ENCODE measurements at regions not wholly inside any gene's neighbourhood (a gene's known extent, or its start where the extent isn't known, plus 50 kb on each side); places are given as distances from the start of the nearest gene placed in this dataset.

- no peak for TF ChIP-seq CTCF (conservative IDR thresholded peaks at IDR 0.05; ENCODE audit: low read depth)
- CTCF ChIA-PET, result no interaction called here
- DNase-seq (ENCODE audit: low spot score), result peak; percentile 32
- POLR2A ChIA-PET (ENCODE audit: low non-redundant PET), result no interaction called here
- H3K27ac ChIP-seq, result no peak overlapping the region
These were observed 124.0 kb upstream of the MAFB start for GRCh38 chr20:40813029-40813431.

- no peak for TF ChIP-seq CTCF (conservative IDR thresholded peaks at IDR 0.05; ENCODE audit: low read depth)
- no peak for DNase-seq (ENCODE audit: low spot score)
- ChIA-PET POLR2A (ENCODE audit: low non-redundant PET) (no interaction called here), CTCF (no interaction called here)
- no peak overlapping the region for H3K27ac ChIP-seq
These were observed 124.9 kb upstream of the MAFB start for GRCh38 chr20:40813708-40814630.

- ChIA-PET POLR2A (ENCODE audit: low non-redundant PET) (no interaction called here), CTCF (no interaction called here)
- no peak for DNase-seq (ENCODE audit: low spot score)
- H3K27ac ChIP-seq, result no peak overlapping the region
- TF ChIP-seq CTCF (conservative IDR thresholded peaks at IDR 0.05; ENCODE audit: low read depth), result no peak
These were observed 125.6 kb upstream of the MAFB start for GRCh38 chr20:40814631-40814960.

DNA sequence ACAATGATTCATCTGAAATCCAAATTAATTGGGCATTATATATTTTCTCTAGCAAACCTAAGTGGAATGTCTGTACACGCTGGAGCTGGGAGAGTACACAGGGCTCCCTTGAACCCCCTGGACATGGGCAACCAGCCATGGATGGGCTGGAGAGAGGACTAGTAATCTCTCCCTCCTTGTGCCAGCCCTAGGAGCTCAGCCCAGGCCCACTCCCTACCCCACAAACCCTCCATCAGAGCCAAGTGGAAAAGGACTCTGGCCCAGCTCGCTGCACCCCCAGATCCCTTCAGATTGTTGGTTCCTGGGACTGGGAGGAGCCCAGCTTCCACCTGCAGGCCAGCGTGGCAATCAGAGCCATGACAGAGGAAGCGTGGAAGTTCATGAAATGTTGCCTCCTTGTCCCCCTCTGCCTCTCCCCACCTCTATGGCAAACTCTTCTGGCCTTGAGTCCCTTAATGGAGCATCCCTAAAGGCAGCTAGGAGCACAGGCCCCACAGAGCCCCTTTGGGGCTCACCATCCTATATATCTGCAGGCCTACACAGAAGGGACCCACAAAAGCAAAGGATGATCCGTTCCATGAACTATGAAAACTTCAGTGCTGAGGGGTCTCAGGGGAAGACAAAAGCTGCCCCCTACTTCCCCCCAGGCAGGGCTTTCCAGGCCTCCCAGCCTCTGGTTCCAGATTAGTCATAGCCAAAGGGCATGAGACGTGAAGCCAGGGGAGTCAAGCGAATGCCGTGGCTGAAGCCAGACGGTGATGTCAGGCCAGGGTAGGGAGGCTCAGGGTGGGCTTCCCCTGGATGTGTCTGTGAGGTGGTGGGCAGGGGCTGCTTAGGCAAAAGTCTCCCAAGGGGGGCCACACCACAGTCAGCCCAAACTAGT, 126.4 kb upstream of the MAFB start:
- TF ChIP-seq CTCF (conservative IDR thresholded peaks at IDR 0.05; ENCODE audit: low read depth), result no peak
- DNase-seq (ENCODE audit: low spot score), result no peak
- no peak overlapping the region for H3K27ac ChIP-seq
- ChIA-PET CTCF (interaction anchor here (0.6 kb wide), 1 partner anchor 1698 kb away, joined by 3 read pairs; no protein-coding TSS in a partner anchor), POLR2A (ENCODE audit: low non-redundant PET) (no interaction called here)

- POLR2A ChIA-PET (ENCODE audit: low non-redundant PET), result no interaction called here
These were observed 127.0 kb upstream of the MAFB start for GRCh38 chr20:40816039-40816352.

More at GRCh38 chr20:40816039-40816352, 127.0 kb upstream of the MAFB start:
- no peak for DNase-seq (ENCODE audit: low spot score)
- no peak for TF ChIP-seq CTCF (conservative IDR thresholded peaks at IDR 0.05; ENCODE audit: low read depth)
- CTCF ChIA-PET, result interaction anchor here (0.6 kb wide), 1 partner anchor 1698 kb away, joined by 3 read pairs; no protein-coding TSS in a partner anchor
- H3K27ac ChIP-seq, result no peak overlapping the region

Measured in RWPE1 (cell line).